Upper lobe of right lung (tissue), 1 donor: ENCODE measurements at regions not wholly inside any gene's neighbourhood (a gene's known extent, or its start where the extent isn't known, plus 50 kb on each side); places are given as distances from the start of the nearest gene placed in this dataset.
"Not testable (repeated sequence)": the region's sequence is repeated elsewhere in the genome, so short reads cannot be mapped to it uniquely, and the experiment has no call there.

Experiments used
- ATAC-seq: fragments of 200-7000 bp; cut with Tn5 transposase; one replicate; pipeline ENCODE4 v1.9.1; 2020; ENCODE audit warnings: mild to moderate bottlenecking, moderate library complexity
- DNase-seq: peaks from one replicate; pipeline ENCODE4 v3.0.0-alpha.2; 2020
- H3K27ac ChIP-seq: fragments of 200-600 bp; one replicate; pipeline ENCODE4 v1.8.0; 2022
- H3K27me3 ChIP-seq: fragments of 200-600 bp; one replicate; pipeline ENCODE4 v1.8.0; 2022; ENCODE audit warnings: mild to moderate bottlenecking
- H3K36me3 ChIP-seq: fragments of 200-600 bp; one replicate; pipeline ENCODE4 v1.8.0; 2022
- H3K4me1 ChIP-seq: fragments of 200-600 bp; one replicate; pipeline ENCODE4 v1.8.0; 2022
- H3K4me3 ChIP-seq: fragments of 200-600 bp; one replicate; pipeline ENCODE4 v1.8.0; 2022; ENCODE audit warnings: mild to moderate bottlenecking
- H3K9me3 ChIP-seq: fragments of 200-600 bp; one replicate; pipeline ENCODE4 v1.8.0; 2022
- intact Hi-C: fragments of 100-400 bp; cut with DNase I; formaldehyde crosslinking; loops from one replicate; pipeline ENCODE4 v1.11.0; 2022
- TF ChIP-seq, protein P1 (sequence below): fragments of 200-600 bp; IDR thresholded peaks from one replicate; pipeline ENCODE4 v1.8.0; 2022; ENCODE audit warnings: antibody characterized with exemption
- donor health status: DM: no; HTN: yes; CAD: no; lungs with severe emphysema.

DNA sequence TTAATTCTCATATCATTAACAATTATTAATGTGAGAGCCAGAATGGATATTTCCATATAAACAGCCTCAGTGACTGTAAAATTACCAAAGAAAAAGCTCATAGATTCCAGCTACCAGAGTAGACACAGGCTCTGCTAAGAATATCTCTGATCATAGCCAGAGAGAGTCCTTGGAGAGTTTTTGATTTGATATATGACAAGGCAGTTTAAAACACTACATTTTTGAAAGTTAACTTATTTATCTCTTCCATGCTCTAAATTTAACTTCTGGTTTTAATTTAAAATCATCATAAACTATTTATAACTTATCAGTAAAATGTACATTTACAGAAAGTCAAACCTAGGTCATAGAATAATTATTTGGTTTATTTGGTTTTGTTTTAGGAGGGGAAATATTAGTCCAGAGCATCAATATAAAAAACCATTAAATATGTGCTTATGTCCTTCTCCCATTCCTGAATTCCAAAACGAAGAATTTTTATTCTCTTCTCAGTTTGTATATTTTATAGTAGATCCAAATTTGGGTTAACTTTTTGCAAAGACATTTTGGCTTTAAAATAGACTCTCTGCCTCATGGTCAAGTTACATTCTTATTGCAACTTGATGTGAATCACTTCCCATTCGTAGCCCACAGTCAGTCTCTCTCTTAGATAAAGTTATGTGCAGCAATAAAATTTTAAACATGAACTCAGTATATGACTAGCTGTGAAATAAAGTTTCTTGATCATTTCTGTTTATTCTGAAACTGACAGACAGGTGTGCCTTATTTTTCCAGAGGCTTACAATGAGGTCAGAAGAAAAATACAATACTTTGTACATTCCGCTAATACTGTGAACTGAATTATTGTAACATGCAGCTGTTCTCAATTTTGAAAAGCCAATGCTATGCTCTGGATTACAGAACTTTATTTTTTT lies 267.1 kb downstream of the PAPSS1 start:
- no peaks in the 10 kb centered on the region for H3K4me1 ChIP-seq
- ATAC-seq: no peak
- H3K27ac ChIP-seq: no peak overlapping the region
- intact Hi-C loops: no loop called here
- DNase-seq: no peak
- TF ChIP-seq, protein P1, sequence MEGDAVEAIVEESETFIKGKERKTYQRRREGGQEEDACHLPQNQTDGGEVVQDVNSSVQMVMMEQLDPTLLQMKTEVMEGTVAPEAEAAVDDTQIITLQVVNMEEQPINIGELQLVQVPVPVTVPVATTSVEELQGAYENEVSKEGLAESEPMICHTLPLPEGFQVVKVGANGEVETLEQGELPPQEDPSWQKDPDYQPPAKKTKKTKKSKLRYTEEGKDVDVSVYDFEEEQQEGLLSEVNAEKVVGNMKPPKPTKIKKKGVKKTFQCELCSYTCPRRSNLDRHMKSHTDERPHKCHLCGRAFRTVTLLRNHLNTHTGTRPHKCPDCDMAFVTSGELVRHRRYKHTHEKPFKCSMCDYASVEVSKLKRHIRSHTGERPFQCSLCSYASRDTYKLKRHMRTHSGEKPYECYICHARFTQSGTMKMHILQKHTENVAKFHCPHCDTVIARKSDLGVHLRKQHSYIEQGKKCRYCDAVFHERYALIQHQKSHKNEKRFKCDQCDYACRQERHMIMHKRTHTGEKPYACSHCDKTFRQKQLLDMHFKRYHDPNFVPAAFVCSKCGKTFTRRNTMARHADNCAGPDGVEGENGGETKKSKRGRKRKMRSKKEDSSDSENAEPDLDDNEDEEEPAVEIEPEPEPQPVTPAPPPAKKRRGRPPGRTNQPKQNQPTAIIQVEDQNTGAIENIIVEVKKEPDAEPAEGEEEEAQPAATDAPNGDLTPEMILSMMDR: no peak
- H3K4me3 ChIP-seq: no peak overlapping the region
- no peaks in the 10 kb centered on the region for H3K27me3 ChIP-seq
- no peaks in the 10 kb centered on the region for H3K36me3 ChIP-seq
- no peaks in the 10 kb centered on the region for H3K9me3 ChIP-seq

DNA sequence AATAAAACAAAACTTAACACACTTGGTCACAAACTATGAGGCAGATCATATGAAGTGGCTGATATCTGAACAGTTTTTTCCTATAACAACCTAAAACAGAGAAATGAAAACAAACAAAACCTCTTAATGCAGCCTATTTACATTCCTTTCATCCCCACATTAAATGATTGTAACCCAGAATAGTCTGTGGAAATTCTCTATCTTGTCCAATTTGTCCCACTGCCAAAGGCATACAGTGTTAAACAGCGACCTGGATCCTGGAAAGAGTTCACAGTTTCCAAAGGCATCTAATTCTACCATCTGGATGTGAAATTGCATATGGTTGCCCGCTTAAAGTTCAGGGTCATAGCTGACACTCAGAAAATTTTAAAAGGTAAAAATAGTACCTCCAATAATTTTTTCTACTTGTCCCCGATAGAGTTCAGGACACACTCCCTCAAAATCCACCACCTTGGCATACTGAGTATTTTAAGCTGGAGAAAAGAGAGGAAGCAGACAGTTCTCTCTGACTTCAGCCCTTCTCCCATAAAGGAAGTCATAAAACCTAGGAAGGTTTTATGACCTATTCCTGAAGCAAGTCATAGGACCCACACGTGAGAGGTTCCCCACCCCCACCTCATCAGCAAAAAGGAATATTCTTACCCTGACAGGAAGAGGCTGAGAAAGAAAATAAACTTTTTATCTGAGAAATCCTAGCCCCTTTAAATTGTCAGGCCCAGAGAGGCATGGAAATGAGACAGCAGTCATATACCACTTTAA lies 270.2 kb downstream of the PAPSS1 start:
- DNase-seq: no peak
- no peak for ATAC-seq

DNA sequence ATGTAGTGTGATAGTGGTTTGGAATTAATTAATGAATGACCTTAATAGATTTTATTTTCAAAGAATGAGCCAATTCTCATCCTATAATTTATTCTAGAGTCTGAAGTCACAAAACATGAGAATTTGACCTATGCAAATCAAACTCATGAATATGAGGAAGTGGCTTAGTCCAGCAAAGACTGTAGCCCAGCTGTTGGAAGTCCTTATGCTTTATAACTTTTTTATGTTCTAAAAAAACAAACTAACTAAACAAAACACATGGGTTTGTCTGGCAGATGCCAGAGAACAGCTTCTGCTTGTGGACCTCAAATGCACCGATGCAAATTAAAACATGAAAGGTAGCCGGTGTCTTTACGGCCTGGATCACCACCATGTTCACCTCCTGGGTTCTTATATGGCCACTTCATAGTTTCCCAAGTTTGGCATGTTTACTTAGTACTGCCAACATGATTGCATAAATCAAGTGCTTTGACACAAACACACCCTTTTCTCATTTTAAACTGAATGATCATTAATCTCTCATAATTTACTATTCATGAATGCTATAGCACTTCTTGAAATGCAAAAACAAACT lies 277.4 kb downstream of the PAPSS1 start:
- DNase-seq (no peak), ATAC-seq (no peak)
- no peaks in the 10 kb centered on the region for H3K27me3 ChIP-seq
- H3K9me3 ChIP-seq: no peaks in the 10 kb centered on the region
- no peaks in the 10 kb centered on the region for H3K36me3 ChIP-seq
- intact Hi-C loops: no loop called here
- no peak overlapping the region for H3K27ac ChIP-seq
- TF ChIP-seq, protein P1: no peak
- H3K4me1 ChIP-seq: no peaks in the 10 kb centered on the region
- no peak overlapping the region for H3K4me3 ChIP-seq

More for the DNA sequence above, 270.2 kb downstream of the PAPSS1 start:
- no peaks in the 10 kb centered on the region for H3K4me1 ChIP-seq
- H3K36me3 ChIP-seq: no peaks in the 10 kb centered on the region
- intact Hi-C loops: no loop called here
- no peak overlapping the region for H3K4me3 ChIP-seq
- no peaks in the 10 kb centered on the region for H3K9me3 ChIP-seq
- no peaks in the 10 kb centered on the region for H3K27me3 ChIP-seq
- no peak overlapping the region for H3K27ac ChIP-seq
- TF ChIP-seq, protein P1: no peak

DNA sequence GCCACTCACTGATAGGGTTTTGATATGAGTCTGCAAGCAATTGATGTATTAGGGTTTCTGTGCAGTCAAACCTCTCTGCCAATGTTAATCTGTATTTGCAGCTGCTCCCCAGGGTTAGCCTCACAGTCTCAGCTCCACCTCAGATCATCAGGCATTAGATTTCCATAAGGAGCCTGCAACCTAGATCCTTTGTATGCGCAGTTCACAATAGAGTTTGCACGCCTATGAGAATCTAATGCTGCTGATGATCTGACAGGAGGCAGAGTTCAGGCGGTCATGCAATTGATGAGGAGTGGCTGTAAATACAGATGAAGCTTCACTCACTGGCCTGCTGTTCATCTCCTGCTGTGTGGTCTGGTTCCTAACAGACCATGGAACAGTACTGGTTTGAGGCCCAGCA lies 280.6 kb downstream of the PAPSS1 start:
- DNase-seq (no peak), ATAC-seq (no peak)
- H3K4me1 ChIP-seq: no peaks in the 10 kb centered on the region
- no peaks in the 10 kb centered on the region for H3K27me3 ChIP-seq
- H3K27ac ChIP-seq: no peak overlapping the region
- TF ChIP-seq, protein P1: no peak
- no peak overlapping the region for H3K4me3 ChIP-seq
- H3K36me3 ChIP-seq: no peaks in the 10 kb centered on the region
- intact Hi-C loops: no loop called here
- no peaks in the 10 kb centered on the region for H3K9me3 ChIP-seq

DNA sequence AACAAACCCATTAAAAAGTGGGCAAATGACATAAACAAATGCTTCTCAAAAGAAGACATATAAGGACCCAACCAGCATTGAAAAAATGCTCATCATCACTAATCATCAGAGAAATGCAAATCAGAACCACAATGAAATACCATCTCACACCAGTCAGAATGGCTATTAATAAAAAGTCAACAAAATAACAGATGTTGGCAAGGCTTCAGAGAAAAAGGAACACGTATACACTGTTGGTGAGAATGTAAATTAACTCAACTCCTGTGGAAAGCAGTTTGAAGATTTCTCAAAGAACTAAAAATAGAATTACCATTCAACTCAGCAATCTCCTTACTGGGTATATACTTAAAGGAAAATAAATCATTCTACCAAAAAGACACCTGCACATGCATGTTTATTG lies 283.6 kb downstream of the PAPSS1 start:
- H3K4me1 ChIP-seq, ATAC-seq, H3K9me3 ChIP-seq, H3K36me3 ChIP-seq, H3K27me3 ChIP-seq, intact Hi-C loops, H3K27ac ChIP-seq, H3K4me3 ChIP-seq, DNase-seq: not testable (repeated sequence)

DNA sequence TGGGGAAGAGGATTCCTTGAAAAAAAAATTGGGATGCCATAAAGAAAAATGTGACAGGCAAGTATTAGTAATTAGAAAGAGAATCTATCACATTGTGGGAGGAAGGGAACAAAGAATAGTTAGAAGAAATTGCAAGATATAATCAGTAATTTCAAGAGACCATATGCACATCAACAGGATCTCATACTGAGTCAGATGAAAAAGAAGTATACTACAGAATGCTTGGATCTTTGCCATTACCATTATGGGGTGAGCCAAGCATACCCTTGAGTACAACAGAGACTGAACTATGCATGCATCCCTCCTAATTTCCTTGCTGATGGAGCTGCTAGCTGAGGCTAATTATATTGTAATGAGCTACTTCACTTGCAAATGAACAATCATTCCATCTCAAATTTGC lies 287.6 kb downstream of the PAPSS1 start:
- ATAC-seq: no peak
- Histone ChIP-seq H3K4me1 (no peaks in the 10 kb centered on the region), H3K4me3 (no peak overlapping the region), H3K36me3 (no peaks in the 10 kb centered on the region), H3K27me3 (no peaks in the 10 kb centered on the region), H3K9me3 (no peaks in the 10 kb centered on the region), H3K27ac (no peak overlapping the region)
- no peak for DNase-seq
- TF ChIP-seq, protein P1: no peak
- intact Hi-C loops: no loop called here
